OCI-LY7 (cell line): ENCODE measurements at regions not wholly inside any gene's neighbourhood (a gene's known extent, or its start where the extent isn't known, plus 50 kb on each side); places are given as distances from the start of the nearest gene placed in this dataset.

Experiments used
- BruUV-seq: library from RNA; stranded (reverse); fragments of 400-500 nt; replicated peaks from 2 replicates; lab custom pipeline; 2021; lab: Mats Ljungman, UMichigan
- CTCF ChIA-PET: fragments of 300-600 bp; sonication (Branson Sonifier 250); formaldehyde crosslinking; loops from one replicate; lab custom pipeline; 2022; ENCODE audit warnings: antibody characterized with exemption; ENCODE audit not compliant: unreplicated experiment; lab: Charles Lee
- POLR2A ChIA-PET: fragments of 300-600 bp; sonication (Branson Sonifier 250); formaldehyde crosslinking; loops from one replicate; lab custom pipeline; 2022; ENCODE audit warnings: antibody characterized with exemption; lab: Charles Lee
- DNase-seq: peaks from one replicate; pipeline ENCODE4 v3.0.0-alpha.2; 2015; ENCODE audit warnings: low spot score
- H2AFZ ChIP-seq: fragments of 200-600 bp; sonication (generic), shearing (Covaris generic); 2 replicates; pipeline ENCODE4 v1.6.1; 2014; ENCODE audit warnings: mild to moderate bottlenecking, antibody characterized with exemption, low read length, moderate library complexity
- H3K27ac ChIP-seq: fragments of 200-600 bp; sonication (generic); 2 replicates; pipeline ENCODE4 v1.5.1; 2014; ENCODE audit warnings: mixed run types, low read depth, mild to moderate bottlenecking, moderate library complexity, low read length, inconsistent platforms; ENCODE audit not compliant: poor library complexity, severe bottlenecking
- H3K36me3 ChIP-seq: fragments of 200-600 bp; sonication (generic); 2 replicates; pipeline ENCODE4 v1.6.1; 2014; ENCODE audit warnings: mild to moderate bottlenecking, antibody characterized with exemption, low read length, moderate library complexity, mixed read lengths; ENCODE audit not compliant: insufficient read depth
- H3K4me1 ChIP-seq: fragments of 200-600 bp; sonication (generic); 2 replicates; pipeline ENCODE4 v1.5.1; 2014; ENCODE audit warnings: mild to moderate bottlenecking, low read length; ENCODE audit not compliant: insufficient read depth, poor library complexity, severe bottlenecking
- H3K4me2 ChIP-seq: fragments of 200-600 bp; sonication (generic); 2 replicates; pipeline ENCODE4 v1.6.1; 2014; ENCODE audit warnings: mild to moderate bottlenecking, low read length
- H3K4me3 ChIP-seq: fragments of 200-600 bp; sonication (generic); 2 replicates; pipeline ENCODE4 v1.5.1; 2014; ENCODE audit warnings: mild to moderate bottlenecking, low read depth, low read length; ENCODE audit not compliant: poor library complexity, severe bottlenecking
- H3K79me2 ChIP-seq: fragments of 200-600 bp; sonication (generic); 2 replicates; pipeline ENCODE4 v1.6.1; 2016; ENCODE audit warnings: low read depth, mild to moderate bottlenecking, low read length, moderate library complexity, mixed read lengths; ENCODE audit not compliant: insufficient read depth
- H3K9me2 ChIP-seq: fragments of 200-600 bp; sonication (generic); 2 replicates; pipeline ENCODE4 v1.6.1; 2016; ENCODE audit warnings: mild to moderate bottlenecking, low read length, mixed read lengths; ENCODE audit not compliant: insufficient read depth
- H3K9me3 ChIP-seq: fragments of 200-600 bp; sonication (generic); 2 replicates; pipeline ENCODE4 v1.6.1; 2014; ENCODE audit warnings: mild to moderate bottlenecking, mixed run types, low read length, mixed read lengths
- H4K20me1 ChIP-seq: fragments of 200-600 bp; sonication (generic); 2 replicates; pipeline ENCODE4 v1.6.1; 2014; ENCODE audit warnings: mild to moderate bottlenecking, antibody characterized with exemption, low read length, moderate library complexity, mixed read lengths; ENCODE audit not compliant: insufficient read depth
- CTCF ChIP-seq: fragments of 200-600 bp; sonication (generic); conservative IDR thresholded peaks from 2 replicates; pipeline ENCODE4 v1.5.1; 2014; ENCODE audit warnings: mild to moderate bottlenecking, antibody characterized with exemption, low read length, moderate library complexity, mixed read lengths
- EZH2phosphoT487 ChIP-seq: fragments of 200-600 bp; sonication (generic); IDR thresholded peaks from 2 replicates; pipeline ENCODE4 v1.6.1; 2018; ENCODE audit warnings: low read depth, borderline replicate concordance, mild to moderate bottlenecking, mixed run types, antibody characterized with exemption, low read length, moderate library complexity, mixed read lengths
- intact Hi-C: fragments of 100-400 bp; cut with micrococcal nuclease; formaldehyde crosslinking; loops from one replicate; pipeline ENCODE4 v1.10.0; 2022; ENCODE audit not compliant: unreplicated experiment

- ChIA-PET POLR2A (no interaction called here), CTCF (no interaction called here)
- BruUV-seq: no TSS peak
- DNase-seq: no peak
- Histone ChIP-seq H2AFZ (no peak overlapping the region), H4K20me1 (no peaks in the 10 kb centered on the region), H3K4me3 (no peak overlapping the region), H3K4me1 (no peaks in the 10 kb centered on the region), H3K9me3 (no peaks in the 10 kb centered on the region), H3K79me2 (no peaks in the 10 kb centered on the region), H3K36me3 (no peaks in the 10 kb centered on the region), H3K9me2 (no peaks in the 10 kb centered on the region), H3K4me2 (no peak overlapping the region), H3K27ac (no peak overlapping the region)
- intact Hi-C loops: no loop called here
- TF ChIP-seq EZH2phosphoT487 (no peak), CTCF (no peak)
Measured at GRCh38 chr2:120814352-120814751, 78.7 kb downstream of the GLI2 start.

GRCh38 chr2:120815292-120815691 lies 79.6 kb downstream of the GLI2 start:
- Histone ChIP-seq H3K79me2 (no peaks in the 10 kb centered on the region), H3K4me2 (no peak overlapping the region), H3K4me3 (no peak overlapping the region), H3K9me2 (no peaks in the 10 kb centered on the region), H4K20me1 (no peaks in the 10 kb centered on the region), H3K36me3 (no peaks in the 10 kb centered on the region), H3K4me1 (no peaks in the 10 kb centered on the region), H3K27ac (no peak overlapping the region), H3K9me3 (no peaks in the 10 kb centered on the region), H2AFZ (no peak overlapping the region)
- TF ChIP-seq CTCF (no peak), EZH2phosphoT487 (no peak)
- ChIA-PET POLR2A (no interaction called here), CTCF (no interaction called here)
- intact Hi-C loops: no loop called here
- no TSS peak for BruUV-seq
- no peak for DNase-seq

GRCh38 chr2:120817136-120817955 lies 81.7 kb downstream of the GLI2 start:
- H3K4me2 ChIP-seq: no peak overlapping the region
- intact Hi-C loops: no loop called here
- no peaks in the 10 kb centered on the region for H3K4me1 ChIP-seq
- no peaks in the 10 kb centered on the region for H3K9me2 ChIP-seq
- ChIA-PET POLR2A (no interaction called here), CTCF (no interaction called here)
- no peaks in the 10 kb centered on the region for H4K20me1 ChIP-seq
- no peak overlapping the region for H2AFZ ChIP-seq
- BruUV-seq: no TSS peak
- no peaks in the 10 kb centered on the region for H3K79me2 ChIP-seq
- DNase-seq: no peak
- H3K36me3 ChIP-seq: no peaks in the 10 kb centered on the region
- H3K9me3 ChIP-seq: no peaks in the 10 kb centered on the region
- H3K27ac ChIP-seq: no peak overlapping the region
- no peak overlapping the region for H3K4me3 ChIP-seq
- TF ChIP-seq CTCF: no peak
- no peak for TF ChIP-seq EZH2phosphoT487
